ENCODE measurements at regions not wholly inside any gene's neighbourhood (a gene's known extent, or its start where the extent isn't known, plus 50 kb on each side); places are given as distances from the start of the nearest gene placed in this dataset.

- H3K4me3 ChIP-seq, result no peak overlapping the region
- H3K4me1 ChIP-seq (ENCODE audit: low read depth), result no peaks in the 10 kb centered on the region
- H3K9me3 ChIP-seq (ENCODE audit: low read depth), result no peaks in the 10 kb centered on the region
- TF ChIP-seq CTCF (IDR thresholded peaks at IDR 0.05; ENCODE audit: low read depth, low read length), result no peak
- H3K36me3 ChIP-seq, result no peaks in the 10 kb centered on the region
- H3K27me3 ChIP-seq, result no peaks in the 10 kb centered on the region
- no peak overlapping the region for H3K27ac ChIP-seq
- DNase-seq (ENCODE audit: low read depth in 1 of 2, low spot score in 1 of 2), result no peak
Measured at GRCh38 chrY:11293392-11293791, 1407.6 kb upstream of the USP9Y start.

DNA sequence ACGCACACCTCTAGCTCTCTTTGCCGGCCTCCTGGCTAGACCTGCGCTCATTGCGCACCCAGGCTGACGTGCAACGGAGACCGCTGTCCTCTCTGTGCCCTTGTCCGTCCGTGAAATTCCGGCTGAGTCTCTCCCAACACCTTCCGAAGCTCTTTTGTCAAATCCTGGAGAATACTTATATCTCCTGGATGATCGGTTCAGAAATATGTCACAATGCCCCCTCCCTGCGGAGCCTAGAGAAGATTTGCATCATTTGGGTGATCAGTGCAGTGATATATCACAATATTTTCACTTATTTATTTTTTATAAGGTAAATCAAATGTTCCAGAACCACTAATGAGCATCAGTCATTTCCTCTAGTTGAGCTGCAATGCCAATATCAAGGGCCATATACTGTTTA lies 1366.9 kb upstream of the USP9Y start:
- no peaks in the 10 kb centered on the region for H3K36me3 ChIP-seq
- TF ChIP-seq CTCF (IDR thresholded peaks at IDR 0.05; ENCODE audit: low read depth, low read length), result no peak
- no peak overlapping the region for H3K4me3 ChIP-seq
- no peaks in the 10 kb centered on the region for H3K4me1 ChIP-seq (ENCODE audit: low read depth)
- H3K27ac ChIP-seq, result no peak overlapping the region
- no peaks in the 10 kb centered on the region for H3K9me3 ChIP-seq (ENCODE audit: low read depth)
- no peaks in the 10 kb centered on the region for H3K27me3 ChIP-seq
- DNase-seq (ENCODE audit: low read depth in 1 of 2, low spot score in 1 of 2), result peak; percentile 1 to 5
